SK-N-SH (cell line): ENCODE measurements at regions not wholly inside any gene's neighbourhood (a gene's known extent, or its start where the extent isn't known, plus 50 kb on each side); places are given as distances from the start of the nearest gene placed in this dataset.

ENCODE experiments used
- CTCF ChIA-PET: fragments of 300-600, 350-600 bp; formaldehyde crosslinking; extraction: SDS; loops from one replicate; lab custom pipeline; 2021; lab: Yijun Ruan, JAX
- POLR2A ChIA-PET: fragments of 350-600 bp; sonication (Branson Sonifier 250); formaldehyde crosslinking; extraction: SDS; loops from one replicate; lab custom pipeline; 2020; ENCODE audit warnings: antibody characterized with exemption, inconsistent platforms; lab: Yijun Ruan, JAX
- DNase-seq: peaks from one replicate; pipeline ENCODE4 v3.0.0; 2012
- H2AFZ ChIP-seq: fragments of 200-600 bp; sonication (generic); 2 replicates; pipeline ENCODE4 v1.8.1; 2016; ENCODE audit warnings: antibody characterized with exemption, mild to moderate bottlenecking, low read depth
- H3F3A ChIP-seq: fragments of 200-600 bp; sonication (generic); replicated peaks from 2 replicates; pipeline ENCODE3; 2016; ENCODE audit warnings: antibody characterized with exemption, mild to moderate bottlenecking; ENCODE audit not compliant: insufficient read depth
- H3K27ac ChIP-seq, 2 experiments: fragments of 200-500 bp in 1 of 2; fragments of 200-600 bp in 1 of 2; sonication (Bioruptor generic) in 1 of 2; sonication (generic), shearing (Covaris generic) in 1 of 2; 2 replicates each; pipeline versions ENCODE4 v1.5.1 to v1.6.1; 2014 to 2016; ENCODE audit warnings: low read depth in 2 of 2, inconsistent platforms in 1 of 2, low read length in 1 of 2, mild to moderate bottlenecking in 1 of 2, mixed read lengths in 1 of 2
- H3K27me3 ChIP-seq: fragments of 200-600 bp; sonication (generic), shearing (Covaris generic); 2 replicates; pipeline ENCODE4 v1.6.1; 2016; ENCODE audit warnings: mixed run types; ENCODE audit not compliant: insufficient read depth
- H3K36me3 ChIP-seq, 2 experiments: fragments of 200-500 bp in 1 of 2; fragments of 200-600 bp in 1 of 2; sonication (Bioruptor generic) in 1 of 2; sonication (generic) in 1 of 2; replicated peaks in 1 of 2; 2 replicates each; pipeline versions ENCODE3 to v1.5.1; 2014 to 2016; ENCODE audit warnings: low read length in 1 of 2, mild to moderate bottlenecking in 1 of 2; ENCODE audit not compliant: insufficient read depth in 2 of 2, control insufficient read depth in 1 of 2
- H3K4me1 ChIP-seq, 2 experiments: fragments of 200-500 bp in 1 of 2; fragments of 200-600 bp in 1 of 2; sonication (Bioruptor generic) in 1 of 2; sonication (generic), shearing (Covaris generic) in 1 of 2; 2 replicates each; pipeline versions ENCODE4 v1.5.1 to v1.6.1; 2014 to 2016; ENCODE audit warnings: low read depth in 1 of 2, low read length in 1 of 2, mixed run types in 1 of 2; ENCODE audit not compliant: insufficient read depth in 2 of 2, control insufficient read depth in 1 of 2
- H3K4me2 ChIP-seq: fragments of 200-600 bp; sonication (generic), shearing (Covaris generic); 2 replicates; pipeline ENCODE4 v1.6.1; 2017; ENCODE audit warnings: mixed run types
- H3K4me3 ChIP-seq, 2 experiments: fragments of 200-500 bp in 1 of 2; fragments of 200-600 bp in 1 of 2; sonication (Bioruptor generic) in 1 of 2; sonication (generic), shearing (Covaris generic) in 1 of 2; 2 replicates each; pipeline versions ENCODE4 v1.5.1 to v1.8.1; 2014 to 2016; ENCODE audit warnings: low read depth in 2 of 2, inconsistent platforms in 1 of 2, low read length in 1 of 2, mild to moderate bottlenecking in 1 of 2, mixed read lengths in 1 of 2, moderate library complexity in 1 of 2
- H3K79me2 ChIP-seq: fragments of 200-600 bp; sonication (generic); 2 replicates; pipeline ENCODE4 v1.8.1; 2017; ENCODE audit warnings: mild to moderate bottlenecking; ENCODE audit not compliant: insufficient read depth
- H3K9ac ChIP-seq: fragments of 200-600 bp; sonication (generic); 2 replicates; pipeline ENCODE4 v1.6.1; 2017; ENCODE audit warnings: mixed run types
- H3K9me2 ChIP-seq: fragments of 200-600 bp; sonication (generic); 2 replicates; pipeline ENCODE4 v1.6.1; 2017; ENCODE audit warnings: mixed run types
- H3K9me3 ChIP-seq: fragments of 200-600 bp; sonication (generic); 2 replicates; pipeline ENCODE4 v1.6.1; 2017; ENCODE audit warnings: mixed run types, mild to moderate bottlenecking, moderate library complexity
- H4K20me1 ChIP-seq: fragments of 200-600 bp; sonication (generic); 2 replicates; pipeline ENCODE4 v1.6.1; 2017; ENCODE audit warnings: mild to moderate bottlenecking, mixed run types; ENCODE audit not compliant: insufficient read depth
- ELF1 ChIP-seq: IDR thresholded peaks from 2 replicates; pipeline ENCODE4 v1.4.0; 2012
- EZH2phosphoT487 ChIP-seq: fragments of 200-600 bp; sonication (generic); IDR thresholded peaks from 2 replicates; pipeline ENCODE4 v1.6.1; 2017; ENCODE audit warnings: low read depth, mixed run types, mild to moderate bottlenecking, antibody characterized with exemption, moderate library complexity, borderline replicate concordance
- FOSL2 ChIP-seq: IDR thresholded peaks from 2 replicates; pipeline ENCODE4 v1.4.0; 2012; ENCODE audit warnings: low read depth, mild to moderate bottlenecking, moderate library complexity, borderline replicate concordance
- FOXM1 ChIP-seq: IDR thresholded peaks from 2 replicates; pipeline ENCODE4 v1.4.0; 2012; ENCODE audit warnings: low read depth, mild to moderate bottlenecking
- GABPA ChIP-seq: IDR thresholded peaks from 2 replicates; pipeline ENCODE4 v1.4.0; 2012; ENCODE audit warnings: low read depth, mild to moderate bottlenecking
- MEF2A ChIP-seq: IDR thresholded peaks from 2 replicates; pipeline ENCODE4 v1.4.0; 2012; ENCODE audit warnings: low read depth, borderline replicate concordance
- MXI1 ChIP-seq: IDR thresholded peaks from 2 replicates; pipeline ENCODE4 v1.6.1; 2012; ENCODE audit warnings: mild to moderate bottlenecking, low read depth, low read length, improper control_type of control experiment
- NRF1 ChIP-seq: IDR thresholded peaks from 2 replicates; pipeline ENCODE4 v1.6.1; 2012; ENCODE audit warnings: low read depth, mild to moderate bottlenecking, low read length
- POLR2AphosphoS5 ChIP-seq: IDR thresholded peaks from 2 replicates; pipeline ENCODE4 v1.6.1; 2012; ENCODE audit warnings: low read depth, low read length
- RFX5 ChIP-seq: IDR thresholded peaks from 2 replicates; pipeline ENCODE4 v1.6.1; 2012; ENCODE audit warnings: mild to moderate bottlenecking, improper control_type of control experiment, low read length
- RXRA ChIP-seq: IDR thresholded peaks from 2 replicates; pipeline ENCODE4 v1.4.0; 2012; ENCODE audit warnings: low read depth, mild to moderate bottlenecking, borderline replicate concordance
- TAF1 ChIP-seq: IDR thresholded peaks from 2 replicates; pipeline ENCODE4 v1.6.1; 2012; ENCODE audit warnings: low read depth, mild to moderate bottlenecking, low read length, moderate library complexity, borderline replicate concordance
- TCF12 ChIP-seq: IDR thresholded peaks from 2 replicates; pipeline ENCODE4 v1.4.0; 2012
- TEAD4 ChIP-seq: IDR thresholded peaks from 2 replicates; pipeline ENCODE4 v1.4.0; 2012; ENCODE audit warnings: mild to moderate bottlenecking, borderline replicate concordance; ENCODE audit not compliant: insufficient read depth
- YY1 ChIP-seq: IDR thresholded peaks from 2 replicates; pipeline ENCODE4 v1.4.0; 2012; ENCODE audit warnings: low read depth, mild to moderate bottlenecking
- TF ChIP-seq, protein P1 (sequence below): fragments of 200-600 bp; sonication (generic); IDR thresholded peaks from 2 replicates; pipeline ENCODE4 v1.6.1; 2017; ENCODE audit warnings: antibody characterized with exemption, mild to moderate bottlenecking, moderate library complexity
- TF ChIP-seq, protein P2 (sequence below): IDR thresholded peaks from 2 replicates; pipeline ENCODE4; 2012
- TF ChIP-seq, protein P3 (sequence below): fragments of 150-350 bp; IDR thresholded peaks from 2 replicates; pipeline ENCODE4 v1.6.1; 2017; ENCODE audit warnings: antibody characterized with exemption, low read length, low read depth, borderline replicate concordance
- TF ChIP-seq, protein P4 (sequence below): IDR thresholded peaks from 2 replicates; pipeline ENCODE4 v1.6.1; 2012; ENCODE audit warnings: mild to moderate bottlenecking, low read depth, low read length, moderate library complexity
- TF ChIP-seq, protein P5 (sequence below): IDR thresholded peaks from 2 replicates; pipeline ENCODE4 v1.4.0; 2012; ENCODE audit warnings: low read depth, borderline replicate concordance
- TF ChIP-seq, protein P6 (sequence below): fragments of 150-350 bp; IDR thresholded peaks from 2 replicates; pipeline ENCODE4 v1.6.1; 2016; ENCODE audit warnings: mild to moderate bottlenecking, low read depth, low read length

DNA sequence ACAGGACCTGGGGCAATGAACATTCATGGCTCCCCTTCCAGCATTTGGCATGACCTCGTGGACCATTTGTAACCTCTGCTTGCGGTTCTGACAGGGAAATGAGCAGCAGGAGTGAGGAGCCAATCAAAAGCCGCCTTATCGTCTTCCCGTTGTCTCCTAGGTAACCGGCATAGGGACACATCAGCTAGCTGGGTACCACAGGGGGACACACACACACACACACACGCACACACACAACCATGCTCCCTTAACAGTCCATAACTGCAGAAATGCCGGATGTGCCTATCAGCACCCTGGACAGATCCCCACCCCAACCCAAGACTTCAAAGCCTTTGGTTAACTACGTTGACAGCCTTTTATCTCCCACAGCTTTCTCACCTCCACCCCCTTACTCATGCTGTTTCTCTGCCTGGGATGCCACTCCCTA, 53.4 kb upstream of the CCDC174 start (continued):
- no peak for TF ChIP-seq POLR2AphosphoS5
- peak; percentile 88; the same call in 1 of the 2 replicates for TF ChIP-seq RFX5
- TF ChIP-seq, protein P1, sequence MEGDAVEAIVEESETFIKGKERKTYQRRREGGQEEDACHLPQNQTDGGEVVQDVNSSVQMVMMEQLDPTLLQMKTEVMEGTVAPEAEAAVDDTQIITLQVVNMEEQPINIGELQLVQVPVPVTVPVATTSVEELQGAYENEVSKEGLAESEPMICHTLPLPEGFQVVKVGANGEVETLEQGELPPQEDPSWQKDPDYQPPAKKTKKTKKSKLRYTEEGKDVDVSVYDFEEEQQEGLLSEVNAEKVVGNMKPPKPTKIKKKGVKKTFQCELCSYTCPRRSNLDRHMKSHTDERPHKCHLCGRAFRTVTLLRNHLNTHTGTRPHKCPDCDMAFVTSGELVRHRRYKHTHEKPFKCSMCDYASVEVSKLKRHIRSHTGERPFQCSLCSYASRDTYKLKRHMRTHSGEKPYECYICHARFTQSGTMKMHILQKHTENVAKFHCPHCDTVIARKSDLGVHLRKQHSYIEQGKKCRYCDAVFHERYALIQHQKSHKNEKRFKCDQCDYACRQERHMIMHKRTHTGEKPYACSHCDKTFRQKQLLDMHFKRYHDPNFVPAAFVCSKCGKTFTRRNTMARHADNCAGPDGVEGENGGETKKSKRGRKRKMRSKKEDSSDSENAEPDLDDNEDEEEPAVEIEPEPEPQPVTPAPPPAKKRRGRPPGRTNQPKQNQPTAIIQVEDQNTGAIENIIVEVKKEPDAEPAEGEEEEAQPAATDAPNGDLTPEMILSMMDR, result no peak
- TF ChIP-seq, protein P2, sequence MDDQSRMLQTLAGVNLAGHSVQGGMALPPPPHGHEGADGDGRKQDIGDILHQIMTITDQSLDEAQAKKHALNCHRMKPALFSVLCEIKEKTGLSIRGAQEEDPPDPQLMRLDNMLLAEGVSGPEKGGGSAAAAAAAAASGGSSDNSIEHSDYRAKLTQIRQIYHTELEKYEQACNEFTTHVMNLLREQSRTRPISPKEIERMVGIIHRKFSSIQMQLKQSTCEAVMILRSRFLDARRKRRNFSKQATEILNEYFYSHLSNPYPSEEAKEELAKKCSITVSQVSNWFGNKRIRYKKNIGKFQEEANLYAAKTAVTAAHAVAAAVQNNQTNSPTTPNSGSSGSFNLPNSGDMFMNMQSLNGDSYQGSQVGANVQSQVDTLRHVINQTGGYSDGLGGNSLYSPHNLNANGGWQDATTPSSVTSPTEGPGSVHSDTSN, result no peak

DNA sequence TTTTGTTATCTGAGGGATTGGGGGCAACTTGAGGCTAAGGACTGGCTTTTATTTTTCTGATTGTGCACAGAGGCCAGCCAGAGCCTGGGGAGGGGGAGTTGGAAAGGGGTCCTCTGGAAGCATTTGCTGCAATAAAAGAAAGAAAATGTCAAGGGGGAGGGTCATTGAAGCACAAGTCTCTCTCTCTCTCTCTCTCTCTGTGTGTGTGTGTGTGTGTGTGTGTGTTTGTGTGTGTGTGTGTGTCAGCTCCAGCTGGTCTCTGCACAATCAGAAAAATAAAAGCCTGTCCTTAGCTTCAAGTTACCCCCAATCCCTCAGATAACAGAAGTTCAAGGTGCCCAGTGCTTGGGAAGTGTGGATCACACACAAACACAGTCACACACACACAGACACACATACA, 52.1 kb upstream of the CCDC174 start:
- H3K36me3 ChIP-seq, result no peaks in the 10 kb centered on the region
- no peaks in the 10 kb centered on the region for H3K9me3 ChIP-seq
- peaks cover 23% of the 10 kb centered on the region for H3K27me3 ChIP-seq
- DNase-seq, result no peak
- no peak overlapping the region for H2AFZ ChIP-seq
- H3F3A ChIP-seq, result no peaks in the 10 kb centered on the region
- H3K4me1 ChIP-seq, result peaks cover 0 to 5% of the 10 kb centered on the region in 2 experiments; a peak in 1 of 4 replicates
- H3K4me3 ChIP-seq, result no peak overlapping the region
- H3K27ac ChIP-seq, result no peak overlapping the region
- H4K20me1 ChIP-seq, result no peaks in the 10 kb centered on the region
- ChIA-PET POLR2A (no interaction called here), CTCF (no interaction called here)
- no peak for TF ChIP-seq TCF12
- TF ChIP-seq, protein P3, sequence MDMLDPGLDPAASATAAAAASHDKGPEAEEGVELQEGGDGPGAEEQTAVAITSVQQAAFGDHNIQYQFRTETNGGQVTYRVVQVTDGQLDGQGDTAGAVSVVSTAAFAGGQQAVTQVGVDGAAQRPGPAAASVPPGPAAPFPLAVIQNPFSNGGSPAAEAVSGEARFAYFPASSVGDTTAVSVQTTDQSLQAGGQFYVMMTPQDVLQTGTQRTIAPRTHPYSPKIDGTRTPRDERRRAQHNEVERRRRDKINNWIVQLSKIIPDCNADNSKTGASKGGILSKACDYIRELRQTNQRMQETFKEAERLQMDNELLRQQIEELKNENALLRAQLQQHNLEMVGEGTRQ, result no peak
- TF ChIP-seq, protein P4, sequence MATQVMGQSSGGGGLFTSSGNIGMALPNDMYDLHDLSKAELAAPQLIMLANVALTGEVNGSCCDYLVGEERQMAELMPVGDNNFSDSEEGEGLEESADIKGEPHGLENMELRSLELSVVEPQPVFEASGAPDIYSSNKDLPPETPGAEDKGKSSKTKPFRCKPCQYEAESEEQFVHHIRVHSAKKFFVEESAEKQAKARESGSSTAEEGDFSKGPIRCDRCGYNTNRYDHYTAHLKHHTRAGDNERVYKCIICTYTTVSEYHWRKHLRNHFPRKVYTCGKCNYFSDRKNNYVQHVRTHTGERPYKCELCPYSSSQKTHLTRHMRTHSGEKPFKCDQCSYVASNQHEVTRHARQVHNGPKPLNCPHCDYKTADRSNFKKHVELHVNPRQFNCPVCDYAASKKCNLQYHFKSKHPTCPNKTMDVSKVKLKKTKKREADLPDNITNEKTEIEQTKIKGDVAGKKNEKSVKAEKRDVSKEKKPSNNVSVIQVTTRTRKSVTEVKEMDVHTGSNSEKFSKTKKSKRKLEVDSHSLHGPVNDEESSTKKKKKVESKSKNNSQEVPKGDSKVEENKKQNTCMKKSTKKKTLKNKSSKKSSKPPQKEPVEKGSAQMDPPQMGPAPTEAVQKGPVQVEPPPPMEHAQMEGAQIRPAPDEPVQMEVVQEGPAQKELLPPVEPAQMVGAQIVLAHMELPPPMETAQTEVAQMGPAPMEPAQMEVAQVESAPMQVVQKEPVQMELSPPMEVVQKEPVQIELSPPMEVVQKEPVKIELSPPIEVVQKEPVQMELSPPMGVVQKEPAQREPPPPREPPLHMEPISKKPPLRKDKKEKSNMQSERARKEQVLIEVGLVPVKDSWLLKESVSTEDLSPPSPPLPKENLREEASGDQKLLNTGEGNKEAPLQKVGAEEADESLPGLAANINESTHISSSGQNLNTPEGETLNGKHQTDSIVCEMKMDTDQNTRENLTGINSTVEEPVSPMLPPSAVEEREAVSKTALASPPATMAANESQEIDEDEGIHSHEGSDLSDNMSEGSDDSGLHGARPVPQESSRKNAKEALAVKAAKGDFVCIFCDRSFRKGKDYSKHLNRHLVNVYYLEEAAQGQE, result no peak
- TF ChIP-seq NRF1, result no peak
- TF ChIP-seq TAF1, result no peak
- TF ChIP-seq FOSL2, result no peak
- no peak for TF ChIP-seq FOXM1
- TF ChIP-seq, protein P5, sequence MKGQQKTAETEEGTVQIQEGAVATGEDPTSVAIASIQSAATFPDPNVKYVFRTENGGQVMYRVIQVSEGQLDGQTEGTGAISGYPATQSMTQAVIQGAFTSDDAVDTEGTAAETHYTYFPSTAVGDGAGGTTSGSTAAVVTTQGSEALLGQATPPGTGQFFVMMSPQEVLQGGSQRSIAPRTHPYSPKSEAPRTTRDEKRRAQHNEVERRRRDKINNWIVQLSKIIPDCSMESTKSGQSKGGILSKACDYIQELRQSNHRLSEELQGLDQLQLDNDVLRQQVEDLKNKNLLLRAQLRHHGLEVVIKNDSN, result no peak
- TF ChIP-seq, protein P6, sequence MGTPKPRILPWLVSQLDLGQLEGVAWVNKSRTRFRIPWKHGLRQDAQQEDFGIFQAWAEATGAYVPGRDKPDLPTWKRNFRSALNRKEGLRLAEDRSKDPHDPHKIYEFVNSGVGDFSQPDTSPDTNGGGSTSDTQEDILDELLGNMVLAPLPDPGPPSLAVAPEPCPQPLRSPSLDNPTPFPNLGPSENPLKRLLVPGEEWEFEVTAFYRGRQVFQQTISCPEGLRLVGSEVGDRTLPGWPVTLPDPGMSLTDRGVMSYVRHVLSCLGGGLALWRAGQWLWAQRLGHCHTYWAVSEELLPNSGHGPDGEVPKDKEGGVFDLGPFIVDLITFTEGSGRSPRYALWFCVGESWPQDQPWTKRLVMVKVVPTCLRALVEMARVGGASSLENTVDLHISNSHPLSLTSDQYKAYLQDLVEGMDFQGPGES, result no peak
- TF ChIP-seq ELF1, result no peak
- no peak for TF ChIP-seq MEF2A
- no peak for TF ChIP-seq MXI1
- TF ChIP-seq GABPA, result no peak
- no peak for TF ChIP-seq RXRA
- no peak for TF ChIP-seq RFX5
- no peak for TF ChIP-seq YY1
- no peak for TF ChIP-seq TEAD4
- TF ChIP-seq EZH2phosphoT487, result no peak
- no peak overlapping the region for H3K4me2 ChIP-seq
- no peaks in the 10 kb centered on the region for H3K9me2 ChIP-seq
- H3K79me2 ChIP-seq, result no peaks in the 10 kb centered on the region
- H3K9ac ChIP-seq, result no peak overlapping the region
